NCI-H1105 (cell line): ENCODE measurements at regions not wholly inside any gene's neighbourhood (a gene's known extent, or its start where the extent isn't known, plus 50 kb on each side); places are given as distances from the start of the nearest gene placed in this dataset.

Source experiments
- DNase-seq: peaks from one replicate; lab custom pipeline; 2025; lab: John Stamatoyannopoulos, UW

- no peak for DNase-seq
These were observed 447.8 kb downstream of the PTPRU start for GRCh38 chr1:29684141-29684540.

- DNase-seq, result no peak
These were observed 447.1 kb downstream of the PTPRU start for GRCh38 chr1:29683472-29683871.

- peak; percentile 26 for DNase-seq
These were observed 446.6 kb downstream of the PTPRU start for GRCh38 chr1:29682919-29683295.

DNA sequence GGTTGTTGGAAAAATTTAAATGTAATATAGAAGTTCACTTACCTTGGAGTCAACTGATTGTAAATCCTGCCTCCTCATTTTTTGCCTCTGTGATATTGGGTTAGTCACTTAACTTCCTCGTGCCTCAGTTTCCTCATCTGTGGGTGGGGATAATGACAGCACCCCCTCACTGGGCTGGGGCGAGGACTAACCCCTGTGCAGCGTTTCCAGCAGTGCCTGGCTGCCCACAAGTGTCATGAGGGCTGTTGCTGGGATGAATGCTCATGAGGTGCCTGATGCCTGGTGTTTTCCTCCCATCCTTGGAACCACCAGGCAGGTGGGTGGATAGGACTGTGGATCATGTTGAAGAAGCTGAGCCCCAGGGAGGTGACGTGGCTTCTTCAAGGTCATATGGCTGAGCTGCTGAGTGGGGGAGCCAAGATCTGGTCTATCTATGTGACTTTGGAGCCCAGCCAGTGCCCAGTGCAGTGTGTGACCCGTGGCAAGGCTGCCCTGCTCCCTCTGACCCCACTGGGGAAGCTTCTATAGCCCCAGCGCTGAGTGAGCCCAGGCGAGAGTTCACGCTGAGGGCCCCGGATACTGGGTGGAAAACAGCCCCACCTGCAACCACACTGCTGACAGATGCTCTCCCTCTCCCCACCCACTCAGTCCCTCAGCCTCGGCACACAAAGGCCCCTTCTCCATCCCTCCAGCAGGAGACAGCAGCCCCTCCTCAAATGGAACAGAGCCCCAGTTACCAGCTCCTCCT is 446.0 kb downstream of the PTPRU start:
- DNase-seq, result no peak

- peak; percentile 35 for DNase-seq
These were observed 445.1 kb downstream of the PTPRU start for GRCh38 chr1:29681416-29681815.

DNA sequence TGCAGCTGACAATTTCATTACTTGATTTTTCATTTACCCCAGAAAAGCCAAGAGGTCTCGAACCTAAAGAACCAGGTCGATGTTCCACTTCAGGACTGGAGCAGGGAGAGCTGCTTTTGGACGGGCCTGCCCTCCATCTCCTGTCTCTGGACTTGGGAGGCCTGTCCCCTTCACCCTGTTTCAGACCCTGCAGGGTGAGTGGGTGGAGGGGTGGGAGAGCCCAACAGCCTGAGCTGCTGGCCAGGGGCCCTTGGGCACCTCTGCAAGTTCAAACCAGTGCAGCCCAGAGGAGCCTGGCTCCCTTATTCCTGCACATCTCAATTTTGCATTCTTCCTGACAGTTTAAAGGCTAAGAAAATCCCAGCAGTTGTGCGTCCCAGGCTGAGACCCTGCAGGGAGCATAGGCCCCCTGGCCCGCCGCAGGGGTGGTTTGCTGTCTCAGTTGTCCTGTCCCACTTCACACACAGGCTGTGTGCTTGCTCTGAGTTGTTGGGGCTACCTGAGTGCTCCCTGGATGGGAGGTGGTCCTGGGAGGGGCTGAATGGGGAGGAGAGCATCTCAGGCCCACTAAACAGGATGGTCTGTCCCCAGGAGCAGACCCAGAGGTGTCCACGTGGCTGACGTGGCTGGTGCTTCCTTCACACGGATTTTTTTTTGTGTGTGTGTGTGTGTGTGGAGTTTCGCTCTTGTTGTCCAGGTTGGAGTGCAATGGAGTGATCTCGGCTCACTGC is 443.7 kb downstream of the PTPRU start:
- no peak for DNase-seq

- no peak for DNase-seq
These were observed 443.0 kb downstream of the PTPRU start for GRCh38 chr1:29679316-29679715.

- DNase-seq, result no peak
These were observed 441.0 kb downstream of the PTPRU start for GRCh38 chr1:29677028-29678024.

GRCh38 chr1:29676496-29676895 is 440.2 kb downstream of the PTPRU start:
- DNase-seq, result no peak

- DNase-seq, result no peak
These were observed 439.4 kb downstream of the PTPRU start for GRCh38 chr1:29675481-29676263.

DNA sequence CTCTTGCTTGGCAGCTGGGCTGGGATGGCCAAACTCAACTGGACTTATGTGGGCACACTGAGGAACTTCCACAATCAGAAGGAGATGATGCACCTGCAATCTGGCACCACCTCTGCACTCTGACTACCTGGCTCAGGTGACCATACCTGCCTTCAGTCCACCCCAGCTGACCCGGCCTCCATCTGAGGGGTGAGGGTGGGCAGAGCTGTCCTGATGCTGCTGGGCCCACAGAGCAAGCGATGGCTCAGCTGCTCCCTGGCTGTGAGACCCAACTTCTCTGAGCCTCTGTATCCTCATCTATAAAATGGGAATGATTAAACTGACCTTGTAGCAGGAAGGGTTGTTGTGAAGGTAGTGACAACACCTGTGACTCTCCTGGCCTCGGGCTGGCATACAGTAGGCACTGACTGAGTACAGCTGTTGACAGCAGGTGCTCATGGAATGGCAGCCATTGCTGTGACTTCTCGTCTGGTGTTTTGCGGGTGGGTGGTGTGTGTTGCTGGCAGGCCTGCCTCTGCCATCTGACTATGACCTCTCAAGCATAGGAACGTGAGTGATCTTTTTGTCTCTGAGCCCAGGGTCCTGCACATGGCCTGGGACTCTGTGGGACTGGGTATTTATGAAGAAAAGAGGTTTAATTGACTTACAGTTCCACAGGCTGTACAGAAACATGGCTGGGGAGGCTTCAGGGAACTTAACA is 438.5 kb downstream of the PTPRU start:
- no peak for DNase-seq

- DNase-seq, result no peak
These were observed 437.6 kb downstream of the PTPRU start for GRCh38 chr1:29673669-29674626.

DNA sequence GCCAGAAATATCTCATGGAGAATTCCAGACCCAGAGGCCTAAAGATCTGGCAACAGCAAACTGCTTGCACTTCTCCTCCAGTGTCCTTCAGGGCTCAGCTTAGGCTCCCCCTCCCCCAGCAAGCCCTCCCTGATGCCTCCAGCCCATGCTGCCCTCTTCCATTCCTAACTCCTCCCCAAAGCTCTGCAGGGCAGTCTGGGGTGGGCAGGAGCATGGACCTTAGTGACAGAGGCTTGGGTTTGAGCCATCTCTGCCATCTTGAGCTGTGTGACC is 436.8 kb downstream of the PTPRU start:
- DNase-seq, result no peak

DNA sequence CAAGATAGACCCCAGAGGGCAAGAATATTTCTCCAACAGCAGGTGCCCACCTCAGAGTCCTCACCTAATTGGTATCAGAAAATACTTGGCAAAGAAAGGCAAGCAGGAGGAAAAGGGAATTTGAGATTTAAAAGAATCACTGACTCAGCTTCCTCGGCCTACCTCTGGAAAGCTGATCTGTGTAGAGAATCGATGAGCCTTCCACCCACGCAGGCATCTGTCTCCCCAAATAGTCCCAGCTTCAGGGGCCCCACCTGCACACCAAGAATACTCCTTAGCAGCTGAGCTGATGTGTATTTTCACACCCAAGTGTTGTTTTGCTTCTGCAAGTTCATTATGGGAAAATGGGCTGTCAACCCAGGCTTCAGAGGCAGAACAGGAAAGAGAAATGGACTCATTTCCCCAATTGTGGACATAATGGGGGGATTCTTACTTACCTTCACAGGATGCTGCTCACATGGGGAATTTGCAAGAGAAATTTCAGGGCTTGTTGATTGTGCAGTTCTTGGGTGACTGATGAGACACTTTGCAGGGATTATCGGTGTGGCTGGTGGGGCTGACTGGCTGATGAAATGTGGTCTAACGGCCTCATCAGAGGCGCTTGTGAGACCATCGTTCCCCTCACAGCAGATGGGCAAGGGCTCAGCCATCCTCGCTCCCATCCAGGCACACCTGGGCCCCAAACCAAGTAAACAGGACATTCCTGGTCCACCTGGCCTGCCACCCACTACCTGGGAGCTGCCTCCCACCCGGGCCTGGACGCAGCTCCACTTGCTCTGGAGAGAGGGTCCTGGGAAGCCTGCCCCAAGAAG is 436.3 kb downstream of the PTPRU start:
- no peak for DNase-seq

DNA sequence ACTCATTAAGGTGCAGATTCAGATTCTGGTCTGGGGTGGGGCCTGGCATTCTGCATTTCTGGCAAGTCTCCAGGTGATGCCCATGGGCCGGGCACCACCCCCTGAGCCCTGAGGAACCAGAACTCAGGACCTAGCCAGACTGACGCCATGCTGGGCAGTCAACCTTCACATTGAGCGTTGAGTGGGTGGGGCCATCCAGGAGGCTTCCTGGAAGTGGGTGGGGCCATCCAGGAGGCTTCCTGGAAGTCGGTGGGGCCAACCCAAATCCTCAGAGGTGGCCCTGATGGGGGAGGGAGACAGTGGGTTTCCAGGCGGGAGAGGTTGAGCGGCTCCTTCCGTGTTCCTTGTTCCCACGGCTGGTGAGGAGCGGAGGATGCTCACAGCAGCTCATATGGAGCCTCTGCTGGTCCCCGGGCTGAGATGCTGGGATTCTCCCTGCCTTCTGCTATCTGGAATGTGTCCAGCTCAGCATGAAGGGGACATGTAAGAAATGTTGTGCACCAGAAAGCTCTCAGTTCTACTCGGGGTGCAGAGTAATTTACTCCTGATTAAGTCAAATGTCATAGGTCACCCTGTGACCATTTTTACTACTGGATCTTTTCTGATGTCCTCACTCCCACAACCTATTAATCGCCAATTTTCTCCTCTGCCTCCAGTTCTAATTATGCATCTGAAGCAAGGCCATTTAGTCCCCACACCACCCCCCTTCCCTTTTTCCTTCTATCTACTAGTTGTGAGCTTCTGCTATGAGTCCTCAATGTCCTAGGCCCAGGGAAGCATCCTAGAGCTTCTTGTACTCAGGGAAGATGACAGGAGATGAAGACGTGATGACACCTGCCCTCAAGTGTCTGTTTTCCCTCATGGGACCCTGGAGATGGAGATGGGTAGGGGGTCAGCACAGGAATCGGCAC is 435.4 kb downstream of the PTPRU start:
- DNase-seq, result no peak

DNA sequence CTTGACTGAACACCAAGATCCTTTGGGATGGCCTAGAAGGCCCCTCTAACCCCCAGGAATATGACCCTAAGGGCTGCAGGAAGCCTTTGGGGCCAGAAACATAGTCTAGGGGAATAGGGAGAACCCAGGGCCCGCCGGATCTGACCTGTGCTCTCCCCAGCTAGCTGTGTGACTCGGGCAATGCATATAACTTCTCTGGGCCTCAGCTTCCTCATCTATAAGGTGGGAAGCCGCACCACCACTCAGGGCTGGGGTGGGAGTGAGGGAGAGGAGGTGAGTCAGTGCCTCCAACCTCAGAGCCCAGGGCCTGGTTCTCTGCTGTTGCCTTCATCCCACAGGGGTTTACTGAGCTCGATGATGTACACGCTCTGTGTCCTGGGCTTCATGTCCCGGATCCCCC is 434.4 kb downstream of the PTPRU start:
- DNase-seq, result no peak

DNA sequence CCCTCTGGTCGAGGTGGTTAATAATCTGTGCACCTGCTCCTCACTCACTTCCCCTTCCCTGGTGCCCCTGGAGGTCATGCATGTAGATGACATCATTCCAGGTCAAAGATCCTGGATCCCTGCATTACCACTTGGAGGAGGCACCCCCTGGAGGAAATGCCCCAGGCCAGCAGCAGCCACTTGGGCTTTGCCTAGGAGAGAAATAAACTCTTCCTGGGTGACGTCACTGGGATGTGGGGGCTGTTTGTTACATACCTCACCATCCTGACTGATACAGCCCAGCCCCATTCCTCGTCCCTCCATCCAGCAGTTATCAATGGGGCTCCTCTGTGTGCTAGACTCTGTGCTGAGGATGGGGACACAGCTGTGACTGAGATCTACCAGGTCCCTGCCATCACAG is 433.6 kb downstream of the PTPRU start:
- DNase-seq, result no peak
